Aorta (tissue), 5 donors: ENCODE measurements at regions not wholly inside any gene's neighbourhood (a gene's known extent, or its start where the extent isn't known, plus 50 kb on each side); places are given as distances from the start of the nearest gene placed in this dataset.

Source experiments
- ATAC-seq: fragments of 200-7000 bp; cut with Tn5 transposase; one replicate; pipeline ENCODE4 v1.9.1; 2022; ENCODE audit warnings: moderate library complexity; ENCODE audit not compliant: low FRiP score
- DNase-seq, 2 donors: peaks; one replicate each; pipeline ENCODE4 v3.0.0-alpha.2; 2020
- H3K27ac ChIP-seq, 2 donors: one replicate each; pipeline ENCODE4 v1.5.1; 2013; ENCODE audit warnings: low read length in 2 of 2, mild to moderate bottlenecking in 2 of 2, moderate library complexity in 2 of 2, control low read depth in 1 of 2, inconsistent platforms in 1 of 2, low read depth in 1 of 2
- H3K27me3 ChIP-seq, 2 donors: one replicate each; pipeline ENCODE4 v1.6.1; 2013; ENCODE audit warnings: control low read depth in 1 of 2, low read length in 1 of 2, mild to moderate bottlenecking in 1 of 2, moderate library complexity in 1 of 2; ENCODE audit not compliant: insufficient read depth in 2 of 2, control insufficient read depth in 1 of 2
- H3K36me3 ChIP-seq, 2 donors: one replicate each; pipeline ENCODE4 v1.6.1; 2013; ENCODE audit warnings: control low read depth in 1 of 2, low read length in 1 of 2, mild to moderate bottlenecking in 1 of 2; ENCODE audit not compliant: insufficient read depth in 2 of 2, control insufficient read depth in 1 of 2
- H3K4me1 ChIP-seq, 2 donors: one replicate each; pipeline ENCODE4 v1.6.1; 2013; ENCODE audit warnings: low read length in 2 of 2, control low read depth in 1 of 2, mild to moderate bottlenecking in 1 of 2, moderate library complexity in 1 of 2; ENCODE audit not compliant: insufficient read depth in 2 of 2, control insufficient read depth in 1 of 2
- H3K4me3 ChIP-seq, 2 donors: one replicate each; pipeline ENCODE4 v1.5.1; 2013; ENCODE audit warnings: low read length in 2 of 2, control low read depth in 1 of 2, mild to moderate bottlenecking in 1 of 2
- H3K9me3 ChIP-seq: one replicate; pipeline ENCODE4 v1.6.1; 2013; ENCODE audit warnings: mild to moderate bottlenecking, low read length; ENCODE audit not compliant: control insufficient read depth
- WGBS, 2 donors: extraction: QIAGEN DNeasy Blood & Tissue Kit; methylation state at CpG; one replicate each; pipeline ENCODE4 v1.1.7; 2013; 5-methylcytosine and 5-hydroxymethylcytosine counted together
- intact Hi-C, 2 donors: fragments of 100-400 bp; cut with DNase I; formaldehyde crosslinking; loops; one replicate each; pipeline versions ENCODE4 v1.14.2 to v1.15.0; 2022
- donor health status: healthy with polysubstance abuse.
- donor health status: Bipolar disorder and iron deficiency.
- donor health status: DM: no; HTN: no; CAD: no.
- donor health status: DM: no; HTN: no; CAD: no.
- donor health status: DM: yes; HTN: yes; CAD: no.

GRCh38 chr4:156578005-156578404, 393.6 kb downstream of the PDGFC start:
- DNase-seq (no peak), ATAC-seq (no peak)
- Histone ChIP-seq H3K27ac (no peak overlapping the region), H3K27me3 (no peaks in the 10 kb centered on the region), H3K36me3 (no peaks in the 10 kb centered on the region), H3K4me3 (no peak overlapping the region), H3K4me1 (peaks cover 0 to 3% of the 10 kb centered on the region in 2 donors), H3K9me3 (no peaks in the 10 kb centered on the region)
- intact Hi-C loops = no loop called here
- WGBS, 2 donors = 30% methylated on average over 4 of the region's 4 CpGs

DNA sequence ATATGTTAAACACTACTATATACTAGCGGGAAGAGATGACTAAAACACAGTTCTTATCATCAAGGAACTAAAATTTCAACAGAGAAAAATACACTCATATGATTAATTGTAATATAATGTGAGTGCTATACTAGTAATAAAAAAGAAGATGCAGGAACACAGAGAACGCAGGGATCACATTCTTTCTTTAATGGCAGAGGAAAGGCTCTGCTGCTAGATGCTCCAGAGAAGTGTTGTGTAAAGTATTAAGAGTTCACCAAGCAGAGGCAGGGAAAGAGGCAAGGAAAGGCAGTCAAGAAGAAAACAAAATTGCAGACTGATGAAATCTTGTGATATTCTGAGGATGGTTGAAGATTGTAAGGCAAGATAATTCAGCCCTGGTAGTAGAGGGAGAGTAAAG, 394.7 kb downstream of the PDGFC start:
- no peak overlapping the region for H3K27ac ChIP-seq

DNA sequence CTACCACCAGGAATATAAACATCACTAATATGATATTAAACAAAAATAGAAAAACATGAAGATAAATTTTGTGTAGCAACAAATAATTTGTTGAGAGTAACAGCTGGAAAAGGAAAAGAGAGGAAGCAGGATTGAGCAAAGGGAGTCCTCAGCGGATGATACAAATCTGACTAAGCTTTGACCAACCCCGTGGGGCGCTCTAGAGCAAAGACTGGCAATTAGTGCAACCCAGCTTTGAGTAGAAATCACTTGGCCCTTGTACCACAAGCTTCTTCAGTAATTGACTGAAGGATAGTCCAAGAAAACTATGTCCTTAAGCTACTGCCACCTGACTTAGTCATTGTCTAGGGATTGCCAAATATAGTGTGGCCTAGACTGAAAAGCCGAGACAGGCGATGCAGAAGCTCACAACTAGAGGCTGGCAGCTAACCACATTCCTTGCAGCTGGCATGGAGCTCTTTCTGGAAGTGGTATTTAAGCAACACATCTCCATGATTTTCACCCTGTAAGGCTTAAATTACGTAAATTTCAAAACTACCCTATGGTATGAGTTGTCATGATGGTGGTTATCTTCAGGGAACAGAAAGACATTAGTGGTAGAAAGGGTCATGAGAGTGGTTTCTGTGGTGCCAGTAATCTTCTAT, 396.0 kb downstream of the PDGFC start:
- Histone ChIP-seq H3K9me3 (no peaks in the 10 kb centered on the region), H3K4me3 (no peak overlapping the region), H3K27me3 (no peaks in the 10 kb centered on the region), H3K27ac (no peak overlapping the region), H3K36me3 (no peaks in the 10 kb centered on the region), H3K4me1 (peaks cover 0 to 3% of the 10 kb centered on the region in 2 donors)
- intact Hi-C loops = no loop called here
- 59 to 61% methylated on average over 6 of the region's 6 CpGs for WGBS, 2 donors
- ATAC-seq (no peak), DNase-seq (peak; percentile 31 to 37)

More for the DNA sequence above, 394.7 kb downstream of the PDGFC start:
- no peak for DNase-seq
- intact Hi-C loops = no loop called here
- Histone ChIP-seq H3K27me3 (no peaks in the 10 kb centered on the region), H3K4me1 (peaks cover 0 to 3% of the 10 kb centered on the region in 2 donors), H3K36me3 (no peaks in the 10 kb centered on the region), H3K4me3 (no peak overlapping the region), H3K9me3 (no peaks in the 10 kb centered on the region)
- WGBS, 2 donors = 84 to 88% methylated on average over 2 of the region's 2 CpGs
- ATAC-seq = no peak

GRCh38 chr4:156571146-156571545, 400.5 kb downstream of the PDGFC start:
- Histone ChIP-seq H3K9me3 (no peaks in the 10 kb centered on the region), H3K4me1 (no peaks in the 10 kb centered on the region), H3K36me3 (no peaks in the 10 kb centered on the region), H3K27ac (no peak overlapping the region), H3K4me3 (no peak overlapping the region), H3K27me3 (no peaks in the 10 kb centered on the region)
- ATAC-seq (no peak), DNase-seq (peak in 1 of 2 donors; percentile 59)
- 37 to 42% methylated on average over 5 of the region's 5 CpGs for WGBS, 2 donors
- intact Hi-C loops = no loop called here

DNA sequence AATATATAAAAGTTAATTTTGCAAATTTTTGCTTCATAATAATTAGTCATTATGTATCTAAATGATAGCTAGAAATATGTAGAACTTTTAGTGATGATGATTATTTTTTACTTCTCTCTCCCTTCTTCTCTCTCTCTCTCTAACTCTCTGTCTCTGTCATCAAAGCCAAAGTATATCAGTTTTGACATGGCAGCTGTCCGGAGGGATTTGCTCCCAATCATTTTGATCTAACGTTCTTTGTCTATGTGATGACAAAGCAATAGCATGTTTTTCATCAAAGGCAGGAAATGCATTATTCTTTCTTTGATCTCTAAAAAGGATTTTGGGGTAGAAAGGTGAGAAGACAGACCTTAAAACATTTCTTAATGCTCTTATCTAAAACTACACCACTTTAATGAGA, 402.1 kb downstream of the PDGFC start:
- no peak overlapping the region for H3K4me3 ChIP-seq
- ATAC-seq = no peak
- no peaks in the 10 kb centered on the region for H3K36me3 ChIP-seq
- 71 to 97% methylated on average over 2 of the region's 2 CpGs for WGBS, 2 donors
- no peaks in the 10 kb centered on the region for H3K9me3 ChIP-seq
- H3K4me1 ChIP-seq = no peaks in the 10 kb centered on the region
- no peaks in the 10 kb centered on the region for H3K27me3 ChIP-seq
- intact Hi-C loops = no loop called here
- H3K27ac ChIP-seq = no peak overlapping the region
- DNase-seq = no peak

DNA sequence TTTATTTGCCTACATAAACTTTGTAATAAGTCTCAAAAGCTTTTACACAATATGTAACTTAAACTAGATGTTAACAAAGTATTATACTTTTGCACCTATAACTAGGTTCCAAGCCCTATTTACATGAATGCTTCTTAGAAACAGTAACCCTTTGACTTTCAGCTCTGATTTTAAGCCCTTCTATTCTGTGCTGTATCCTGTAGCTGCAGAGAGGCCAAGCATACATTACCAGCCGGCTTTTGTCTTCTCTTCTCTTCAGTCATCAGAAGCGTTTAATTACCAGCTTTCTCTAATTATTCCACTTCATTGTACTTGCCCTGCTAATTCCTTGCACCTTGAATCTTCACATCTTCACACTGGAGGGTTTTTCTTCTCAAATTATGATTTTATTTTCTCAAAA, 403.1 kb downstream of the PDGFC start:
- ATAC-seq (no peak), DNase-seq (no peak)
- 73 to 95% methylated on average over 2 of the region's 2 CpGs for WGBS, 2 donors
- H3K4me3 ChIP-seq = no peak overlapping the region
- H3K27ac ChIP-seq = no peak overlapping the region
- no peaks in the 10 kb centered on the region for H3K27me3 ChIP-seq
- intact Hi-C loops = no loop called here
- H3K36me3 ChIP-seq = no peaks in the 10 kb centered on the region
- no peaks in the 10 kb centered on the region for H3K9me3 ChIP-seq
- H3K4me1 ChIP-seq = no peaks in the 10 kb centered on the region

- ATAC-seq (no peak), DNase-seq (no peak)
- 87 to 89% methylated on average over 4 of the region's 4 CpGs for WGBS, 2 donors
- H3K36me3 ChIP-seq = no peaks in the 10 kb centered on the region
- no peak overlapping the region for H3K4me3 ChIP-seq
- intact Hi-C loops = no loop called here
- H3K27ac ChIP-seq = no peak overlapping the region
- H3K4me1 ChIP-seq = no peaks in the 10 kb centered on the region
- H3K27me3 ChIP-seq = no peaks in the 10 kb centered on the region
- H3K9me3 ChIP-seq = no peaks in the 10 kb centered on the region
These were observed 403.6 kb downstream of the PDGFC start for GRCh38 chr4:156568041-156568440.

GRCh38 chr4:156560701-156561100, 410.9 kb downstream of the PDGFC start:
- Histone ChIP-seq H3K36me3 (no peaks in the 10 kb centered on the region), H3K4me1 (no peaks in the 10 kb centered on the region), H3K9me3 (no peaks in the 10 kb centered on the region), H3K27me3 (no peaks in the 10 kb centered on the region), H3K4me3 (no peak overlapping the region), H3K27ac (no peak overlapping the region)
- WGBS, 2 donors = 90 to 96% methylated on average over 2 of the region's 2 CpGs
- ATAC-seq (no peak), DNase-seq (no peak)
- intact Hi-C loops = no loop called here

- Histone ChIP-seq H3K4me3 (no peak overlapping the region), H3K36me3 (no peaks in the 10 kb centered on the region), H3K4me1 (no peaks in the 10 kb centered on the region), H3K9me3 (no peaks in the 10 kb centered on the region), H3K27ac (no peak overlapping the region), H3K27me3 (no peaks in the 10 kb centered on the region)
- DNase-seq (no peak), ATAC-seq (no peak)
- 84 to 87% methylated on average over 3 of the region's 3 CpGs for WGBS, 2 donors
- intact Hi-C loops = loop anchor here in 1 of 2 donors (10.0 kb wide), 1 partner anchor 405 kb away; no protein-coding TSS in a partner anchor
These were observed 412.3 kb downstream of the PDGFC start for GRCh38 chr4:156559346-156559745.
